SU-DHL-6 (cell line): ENCODE measurements at regions not wholly inside any gene's neighbourhood (a gene's known extent, or its start where the extent isn't known, plus 50 kb on each side); places are given as distances from the start of the nearest gene placed in this dataset.

Experiments used
- H2AFZ ChIP-seq: fragments of 200-600 bp; sonication (generic); 2 replicates; pipeline ENCODE4 v1.6.1; 2014; ENCODE audit warnings: low read depth, mild to moderate bottlenecking, moderate library complexity, mixed read lengths, antibody characterized with exemption, low read length; ENCODE audit not compliant: severe bottlenecking
- H3F3A ChIP-seq: fragments of 200-600 bp; shearing (Covaris generic); 2 replicates; pipeline ENCODE4 v1.6.0; 2016; ENCODE audit warnings: antibody characterized with exemption, mild to moderate bottlenecking; ENCODE audit not compliant: insufficient read depth
- H3K27ac ChIP-seq: fragments of 200-600 bp; sonication (generic); 2 replicates; pipeline ENCODE4 v1.5.1; 2016; ENCODE audit warnings: low read depth, mild to moderate bottlenecking, low read length, moderate library complexity, mixed read lengths
- H3K27me3 ChIP-seq: fragments of 200-600 bp; sonication (generic), shearing (Covaris generic); 2 replicates; pipeline ENCODE4 v1.6.0; 2014; ENCODE audit warnings: mild to moderate bottlenecking, low read length
- H3K36me3 ChIP-seq: fragments of 200-600 bp; sonication (generic); 2 replicates; pipeline ENCODE4 v1.6.1; 2014; ENCODE audit warnings: mild to moderate bottlenecking, low read length, mixed read lengths
- H3K4me2 ChIP-seq: fragments of 300-600, 200-600 bp; shearing (Covaris generic), sonication (generic); 2 replicates; pipeline ENCODE4 v1.6.0; 2014; ENCODE audit warnings: low read length, low read depth, mild to moderate bottlenecking; ENCODE audit not compliant: poor library complexity, severe bottlenecking
- H3K4me3 ChIP-seq: fragments of 200-600 bp; sonication (generic); 2 replicates; pipeline ENCODE4 v1.5.1; 2014; ENCODE audit warnings: antibody characterized with exemption, low read length, mild to moderate bottlenecking, mixed read lengths; ENCODE audit not compliant: insufficient read depth, poor library complexity, severe bottlenecking
- H3K79me2 ChIP-seq: fragments of 200-600 bp; sonication (generic); 2 replicates; pipeline ENCODE4 v1.6.1; 2014; ENCODE audit warnings: mild to moderate bottlenecking, low read length, moderate library complexity; ENCODE audit not compliant: insufficient read depth
- H3K9ac ChIP-seq: fragments of 200-600 bp; sonication (generic); 2 replicates; pipeline ENCODE4 v1.7.0; 2014; ENCODE audit warnings: mild to moderate bottlenecking, low read length
- H3K9me2 ChIP-seq: fragments of 200-600 bp; sonication (generic); replicated peaks from 2 replicates; pipeline ENCODE4 v1.6.1; 2014; ENCODE audit warnings: low read length; ENCODE audit not compliant: insufficient read depth
- H3K9me3 ChIP-seq: fragments of 200-600 bp; sonication (generic); 2 replicates; pipeline ENCODE4 v1.6.1; 2014; ENCODE audit warnings: low read length, mixed read lengths; ENCODE audit not compliant: insufficient read depth
- H4K20me1 ChIP-seq: fragments of 200-600 bp; sonication (generic); 2 replicates; pipeline ENCODE4 v1.6.1; 2014; ENCODE audit warnings: low read depth, mild to moderate bottlenecking, antibody characterized with exemption, low read length, moderate library complexity, mixed read lengths
- CTCF ChIP-seq: fragments of 200-600 bp; sonication (generic); IDR thresholded peaks from one replicate; pipeline ENCODE4 v1.5.1; 2017; ENCODE audit warnings: antibody characterized with exemption, mild to moderate bottlenecking, low read length, moderate library complexity; ENCODE audit not compliant: insufficient read depth, poor library complexity, severe bottlenecking
- EZH2phosphoT487 ChIP-seq: fragments of 200-600 bp; sonication (generic), shearing (Covaris generic); conservative IDR thresholded peaks from 2 replicates; pipeline ENCODE4 v1.6.1; 2018; ENCODE audit warnings: mild to moderate bottlenecking, antibody characterized with exemption, low read length, moderate library complexity, mixed read lengths

- H4K20me1 ChIP-seq, result no peaks in the 10 kb centered on the region
- TF ChIP-seq CTCF (no peak), EZH2phosphoT487 (no peak)
Measured at GRCh38 chr1:221431961-221432360, 309.9 kb downstream of the DUSP10 start.

GRCh38 chr1:221435504-221435904 is 306.4 kb downstream of the DUSP10 start:
- Histone ChIP-seq H3K9ac (no peak overlapping the region), H3K4me3 (no peak overlapping the region), H3K27ac (no peak overlapping the region), H4K20me1 (no peaks in the 10 kb centered on the region), H3K9me3 (no peaks in the 10 kb centered on the region), H3K36me3 (no peaks in the 10 kb centered on the region), H3F3A (no peaks in the 10 kb centered on the region), H3K4me2 (no peak overlapping the region), H3K27me3 (no peaks in the 10 kb centered on the region), H3K9me2 (no peaks in the 10 kb centered on the region), H3K79me2 (no peaks in the 10 kb centered on the region), H2AFZ (no peak overlapping the region)
- TF ChIP-seq EZH2phosphoT487, result no peak
- TF ChIP-seq CTCF, result peak; percentile 76

More at GRCh38 chr1:221431961-221432360, 309.9 kb downstream of the DUSP10 start:
- Histone ChIP-seq H3K9me2 (no peaks in the 10 kb centered on the region), H3K27ac (no peak overlapping the region), H3F3A (no peaks in the 10 kb centered on the region), H3K9me3 (no peaks in the 10 kb centered on the region), H3K36me3 (no peaks in the 10 kb centered on the region), H3K9ac (no peak overlapping the region), H3K27me3 (no peaks in the 10 kb centered on the region), H2AFZ (no peak overlapping the region), H3K4me2 (no peak overlapping the region), H3K79me2 (no peaks in the 10 kb centered on the region), H3K4me3 (no peak overlapping the region)

GRCh38 chr1:221437171-221437570 is 304.7 kb downstream of the DUSP10 start:
- Histone ChIP-seq H3K9ac (no peak overlapping the region), H3K27ac (no peak overlapping the region), H3K4me3 (no peak overlapping the region), H3K9me3 (no peaks in the 10 kb centered on the region), H3K79me2 (no peaks in the 10 kb centered on the region), H3F3A (no peaks in the 10 kb centered on the region), H3K27me3 (no peaks in the 10 kb centered on the region), H3K36me3 (no peaks in the 10 kb centered on the region), H4K20me1 (no peaks in the 10 kb centered on the region), H2AFZ (no peak overlapping the region), H3K9me2 (no peaks in the 10 kb centered on the region), H3K4me2 (no peak overlapping the region)
- TF ChIP-seq CTCF (no peak), EZH2phosphoT487 (no peak)

- Histone ChIP-seq H3K9ac (no peak overlapping the region), H3K4me3 (no peak overlapping the region), H3K36me3 (no peaks in the 10 kb centered on the region), H3K4me2 (no peak overlapping the region), H2AFZ (no peak overlapping the region), H3F3A (no peaks in the 10 kb centered on the region), H3K27ac (no peak overlapping the region), H3K9me2 (no peaks in the 10 kb centered on the region), H3K27me3 (no peaks in the 10 kb centered on the region), H3K9me3 (no peaks in the 10 kb centered on the region), H3K79me2 (no peaks in the 10 kb centered on the region), H4K20me1 (no peaks in the 10 kb centered on the region)
- TF ChIP-seq CTCF, result no peak
- no peak for TF ChIP-seq EZH2phosphoT487
Measured at GRCh38 chr1:221437926-221438325, 304.0 kb downstream of the DUSP10 start.
